ENCODE measurements at regions not wholly inside any gene's neighbourhood (a gene's known extent, or its start where the extent isn't known, plus 50 kb on each side); places are given as distances from the start of the nearest gene placed in this dataset.
"Not testable (repeated sequence)": the region's sequence is repeated elsewhere in the genome, so short reads cannot be mapped to it uniquely, and the experiment has no call there.

GRCh38 chr12:25397001-25397400 lies 146.3 kb upstream of the KRAS start:
- DNase-seq (no peak), ATAC-seq (no peak)
- Mint-ChIP-seq H3K4me1 (ENCODE audit: low read depth) (no peaks in the 10 kb centered on the region), H3K9me3 (ENCODE audit: insufficient read depth) (no peaks in the 10 kb centered on the region), H3K27ac (no peak overlapping the region), H3K4me3 (no peak overlapping the region), H3K36me3 (ENCODE audit: low read depth) (no peaks in the 10 kb centered on the region), H3K27me3 (ENCODE audit: low read depth) (peaks cover 7% of the 10 kb centered on the region)
- CTCF ChIA-PET = no interaction called here
- POLR2A ChIA-PET = no interaction called here

GRCh38 chr12:25395227-25395626 lies 144.5 kb upstream of the KRAS start:
- peaks cover 7% of the 10 kb centered on the region for H3K27me3 Mint-ChIP-seq (ENCODE audit: low read depth)
- ATAC-seq (no peak), DNase-seq (no peak)
- H3K27ac Mint-ChIP-seq = no peak overlapping the region
- POLR2A ChIA-PET = no interaction called here
- H3K9me3 Mint-ChIP-seq (ENCODE audit: insufficient read depth) = no peaks in the 10 kb centered on the region
- no peaks in the 10 kb centered on the region for H3K4me1 Mint-ChIP-seq (ENCODE audit: low read depth)
- H3K36me3 Mint-ChIP-seq (ENCODE audit: low read depth) = no peaks in the 10 kb centered on the region
- no peak overlapping the region for H3K4me3 Mint-ChIP-seq
- CTCF ChIA-PET = interaction anchor here (0.9 to 2.2 kb wide), 2 partner anchors 41 to 154 kb away, joined by 3 to 6 read pairs; no protein-coding TSS in a partner anchor

- H3K36me3 Mint-ChIP-seq (ENCODE audit: low read depth); H3K4me1 Mint-ChIP-seq (ENCODE audit: low read depth); DNase-seq; POLR2A ChIA-PET; H3K9me3 Mint-ChIP-seq (ENCODE audit: insufficient read depth); ATAC-seq; H3K27ac Mint-ChIP-seq; H3K27me3 Mint-ChIP-seq (ENCODE audit: low read depth); H3K4me3 Mint-ChIP-seq: not testable (repeated sequence)
- CTCF ChIA-PET = interaction anchor here (0.9 to 2.2 kb wide), 2 partner anchors 42 to 154 kb away, joined by 3 to 6 read pairs; no protein-coding TSS in a partner anchor
Measured at GRCh38 chr12:25394775-25395174, 144.0 kb upstream of the KRAS start.

GRCh38 chr12:25394025-25394424 lies 143.3 kb upstream of the KRAS start:
- Mint-ChIP-seq H3K27me3 (ENCODE audit: low read depth) (peaks cover 7% of the 10 kb centered on the region), H3K27ac (no peak overlapping the region), H3K4me1 (ENCODE audit: low read depth) (peaks cover under 1% of the 10 kb centered on the region), H3K9me3 (ENCODE audit: insufficient read depth) (no peaks in the 10 kb centered on the region), H3K36me3 (ENCODE audit: low read depth) (peaks cover 2% of the 10 kb centered on the region), H3K4me3 (no peak overlapping the region)
- ChIA-PET CTCF (no interaction called here), POLR2A (no interaction called here)
- no peak for DNase-seq
- no peak for ATAC-seq

GRCh38 chr12:25391346-25391745 lies 140.6 kb upstream of the KRAS start:
- H3K9me3 Mint-ChIP-seq (ENCODE audit: insufficient read depth); CTCF ChIA-PET; ATAC-seq; POLR2A ChIA-PET; H3K36me3 Mint-ChIP-seq (ENCODE audit: low read depth); H3K4me3 Mint-ChIP-seq; H3K27ac Mint-ChIP-seq; DNase-seq; H3K27me3 Mint-ChIP-seq (ENCODE audit: low read depth): not testable (repeated sequence)
- peaks cover 22% of the 10 kb centered on the region for H3K4me1 Mint-ChIP-seq (ENCODE audit: low read depth)

- ChIA-PET CTCF (interaction anchor here (0.7 to 2.9 kb wide), 28 partner anchors 13 to 401 kb away, joined by 3 to 17 read pairs (median 4); no protein-coding TSS in a partner anchor), POLR2A (interaction anchor here (0.6 to 1.4 kb wide), 4 partner anchors 140 to 1445 kb away, joined by 3 to 4 read pairs (median 4); partner anchors contain the start of gene ITPR2)
- peaks cover 11% of the 10 kb centered on the region for H3K36me3 Mint-ChIP-seq (ENCODE audit: low read depth)
- peak; percentile 77 for DNase-seq
- H3K9me3 Mint-ChIP-seq (ENCODE audit: insufficient read depth) = no peaks in the 10 kb centered on the region
- peak; percentile 16 for ATAC-seq
- peak overlapping the region; percentile 99 for H3K27ac Mint-ChIP-seq
- H3K4me1 Mint-ChIP-seq (ENCODE audit: low read depth) = peaks cover 45% of the 10 kb centered on the region
- H3K27me3 Mint-ChIP-seq (ENCODE audit: low read depth) = no peaks in the 10 kb centered on the region
- H3K4me3 Mint-ChIP-seq = peak overlapping the region; percentile 61
Measured at GRCh38 chr12:25388183-25388582, 137.5 kb upstream of the KRAS start.

GRCh38 chr12:25387732-25388050 lies 137.0 kb upstream of the KRAS start:
- no peak for ATAC-seq
- H3K27me3 Mint-ChIP-seq (ENCODE audit: low read depth) = no peaks in the 10 kb centered on the region
- peaks cover 50% of the 10 kb centered on the region for H3K4me1 Mint-ChIP-seq (ENCODE audit: low read depth)
- peak overlapping the region; percentile 90 for H3K4me3 Mint-ChIP-seq
- POLR2A ChIA-PET = interaction anchor here (0.7 to 1.4 kb wide), 3 partner anchors 139 to 1446 kb away, joined by 3 to 4 read pairs (median 3); partner anchors contain the start of gene ITPR2
- no peak for DNase-seq
- H3K9me3 Mint-ChIP-seq (ENCODE audit: insufficient read depth) = no peaks in the 10 kb centered on the region
- CTCF ChIA-PET = interaction anchor here (0.7 to 2.9 kb wide), 36 partner anchors 14 to 641 kb away, joined by 3 to 17 read pairs (median 4); no protein-coding TSS in a partner anchor
- H3K27ac Mint-ChIP-seq = peak overlapping the region; percentile 99
- H3K36me3 Mint-ChIP-seq (ENCODE audit: low read depth) = peaks cover 14% of the 10 kb centered on the region

- H3K4me1 Mint-ChIP-seq (ENCODE audit: low read depth) = peaks cover 56% of the 10 kb centered on the region
Measured at GRCh38 chr12:25386831-25387731, 136.4 kb upstream of the KRAS start.

GRCh38 chr12:25384893-25385248 lies 134.1 kb upstream of the KRAS start:
- Mint-ChIP-seq H3K4me3 (peak overlapping the region; percentile 90), H3K36me3 (ENCODE audit: low read depth) (peaks cover 20% of the 10 kb centered on the region), H3K27ac (peak overlapping the region; percentile 99), H3K4me1 (ENCODE audit: low read depth) (peaks cover 65% of the 10 kb centered on the region), H3K9me3 (ENCODE audit: insufficient read depth) (no peaks in the 10 kb centered on the region), H3K27me3 (ENCODE audit: low read depth) (no peaks in the 10 kb centered on the region)
- no peak for ATAC-seq
- DNase-seq = no peak
- POLR2A ChIA-PET = interaction anchor here (0.5 to 1.6 kb wide), 8 partner anchors 61 to 575 kb away, joined by 3 to 6 read pairs (median 3); partner anchors contain the start of genes DNAI7 and ETFRF1
- CTCF ChIA-PET = interaction anchor here (1.1 to 1.8 kb wide), 6 partner anchors 11 to 195 kb away, joined by 3 to 13 read pairs (median 4); partner anchors contain the start of gene KRAS

More at GRCh38 chr12:25386831-25387731, 136.4 kb upstream of the KRAS start:
- POLR2A ChIA-PET = interaction anchor here (0.6 to 1.4 kb wide), 5 partner anchors 44 to 173 kb away, joined by 3 to 4 read pairs (median 3); no protein-coding TSS in a partner anchor
- Mint-ChIP-seq H3K27ac (peak overlapping the region; percentile 99), H3K9me3 (ENCODE audit: insufficient read depth) (no peaks in the 10 kb centered on the region), H3K36me3 (ENCODE audit: low read depth) (peaks cover 16% of the 10 kb centered on the region), H3K27me3 (ENCODE audit: low read depth) (no peaks in the 10 kb centered on the region), H3K4me3 (peak overlapping the region; percentile 90)
- ATAC-seq = peak; percentile 20
- CTCF ChIA-PET = interaction anchor here (0.6 to 2.9 kb wide), 35 partner anchors 15 to 642 kb away, joined by 3 to 17 read pairs (median 4); no protein-coding TSS in a partner anchor
- peak; percentile 90 for DNase-seq

- Mint-ChIP-seq H3K4me3 (peak overlapping the region; percentile 90), H3K4me1 (ENCODE audit: low read depth) (peaks cover 65% of the 10 kb centered on the region), H3K27me3 (ENCODE audit: low read depth) (no peaks in the 10 kb centered on the region), H3K9me3 (ENCODE audit: insufficient read depth) (no peaks in the 10 kb centered on the region), H3K36me3 (ENCODE audit: low read depth) (peaks cover 19% of the 10 kb centered on the region), H3K27ac (peak overlapping the region; percentile 99)
- DNase-seq (no peak), ATAC-seq (no peak)
- ChIA-PET CTCF (interaction anchor here (0.7 to 1.8 kb wide), 9 partner anchors 10 to 195 kb away, joined by 3 to 13 read pairs (median 3); partner anchors contain the start of gene KRAS), POLR2A (interaction anchor here (0.7 to 1.6 kb wide), 4 partner anchors 14 to 214 kb away, joined by 3 to 4 read pairs (median 3); partner anchors contain the start of genes DNAI7 and ETFRF1)
Measured at GRCh38 chr12:25384038-25384892, 133.5 kb upstream of the KRAS start.

All from activated CD8-positive, alpha-beta T cell treated with anti-CD3 and anti-CD28 coated beads, Interleukin-2, amount 10 ng/mL, durations not matched to agents 7 days and 5 days (primary cell).